ENCODE measurements at regions not wholly inside any gene's neighbourhood (a gene's known extent, or its start where the extent isn't known, plus 50 kb on each side); places are given as distances from the start of the nearest gene placed in this dataset.

DNA sequence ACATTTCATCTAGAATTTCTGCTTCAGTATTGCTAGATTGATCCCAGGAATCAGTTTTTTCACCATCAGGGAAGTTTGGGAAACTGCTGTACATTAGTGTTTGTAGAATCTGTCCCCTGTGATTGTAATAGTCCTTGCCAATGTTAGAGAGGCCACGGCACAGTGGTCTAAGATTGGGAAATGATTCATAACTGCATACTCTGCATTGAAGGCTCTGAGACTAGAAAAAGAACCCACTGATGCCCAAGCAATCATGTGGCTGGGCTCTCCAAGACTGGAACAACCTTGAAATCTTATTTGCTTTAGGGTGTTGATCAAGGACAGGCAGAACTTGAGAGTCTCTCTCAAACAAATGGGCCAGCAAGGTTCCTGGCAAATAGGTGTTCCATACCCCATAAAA lies 245.6 kb upstream of the LRTM1 start:
- TF ChIP-seq, protein P1, sequence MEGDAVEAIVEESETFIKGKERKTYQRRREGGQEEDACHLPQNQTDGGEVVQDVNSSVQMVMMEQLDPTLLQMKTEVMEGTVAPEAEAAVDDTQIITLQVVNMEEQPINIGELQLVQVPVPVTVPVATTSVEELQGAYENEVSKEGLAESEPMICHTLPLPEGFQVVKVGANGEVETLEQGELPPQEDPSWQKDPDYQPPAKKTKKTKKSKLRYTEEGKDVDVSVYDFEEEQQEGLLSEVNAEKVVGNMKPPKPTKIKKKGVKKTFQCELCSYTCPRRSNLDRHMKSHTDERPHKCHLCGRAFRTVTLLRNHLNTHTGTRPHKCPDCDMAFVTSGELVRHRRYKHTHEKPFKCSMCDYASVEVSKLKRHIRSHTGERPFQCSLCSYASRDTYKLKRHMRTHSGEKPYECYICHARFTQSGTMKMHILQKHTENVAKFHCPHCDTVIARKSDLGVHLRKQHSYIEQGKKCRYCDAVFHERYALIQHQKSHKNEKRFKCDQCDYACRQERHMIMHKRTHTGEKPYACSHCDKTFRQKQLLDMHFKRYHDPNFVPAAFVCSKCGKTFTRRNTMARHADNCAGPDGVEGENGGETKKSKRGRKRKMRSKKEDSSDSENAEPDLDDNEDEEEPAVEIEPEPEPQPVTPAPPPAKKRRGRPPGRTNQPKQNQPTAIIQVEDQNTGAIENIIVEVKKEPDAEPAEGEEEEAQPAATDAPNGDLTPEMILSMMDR (IDR thresholded peaks at IDR 0.05), result no peak
- TF ChIP-seq SP1 (CRISPR knock-in tag; conservative IDR thresholded peaks at IDR 0.05), result no peak
- TF ChIP-seq, protein P2, sequence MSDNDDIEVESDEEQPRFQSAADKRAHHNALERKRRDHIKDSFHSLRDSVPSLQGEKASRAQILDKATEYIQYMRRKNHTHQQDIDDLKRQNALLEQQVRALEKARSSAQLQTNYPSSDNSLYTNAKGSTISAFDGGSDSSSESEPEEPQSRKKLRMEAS (CRISPR knock-in tag; IDR thresholded peaks at IDR 0.05), result no peak
- TF ChIP-seq, protein P3, sequence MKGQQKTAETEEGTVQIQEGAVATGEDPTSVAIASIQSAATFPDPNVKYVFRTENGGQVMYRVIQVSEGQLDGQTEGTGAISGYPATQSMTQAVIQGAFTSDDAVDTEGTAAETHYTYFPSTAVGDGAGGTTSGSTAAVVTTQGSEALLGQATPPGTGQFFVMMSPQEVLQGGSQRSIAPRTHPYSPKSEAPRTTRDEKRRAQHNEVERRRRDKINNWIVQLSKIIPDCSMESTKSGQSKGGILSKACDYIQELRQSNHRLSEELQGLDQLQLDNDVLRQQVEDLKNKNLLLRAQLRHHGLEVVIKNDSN (CRISPR knock-in tag; IDR thresholded peaks at IDR 0.05), result no peak
- no peak for TF ChIP-seq RELA (CRISPR knock-in tag; IDR thresholded peaks at IDR 0.05; ENCODE audit: borderline replicate concordance)
- TF ChIP-seq, protein P4, sequence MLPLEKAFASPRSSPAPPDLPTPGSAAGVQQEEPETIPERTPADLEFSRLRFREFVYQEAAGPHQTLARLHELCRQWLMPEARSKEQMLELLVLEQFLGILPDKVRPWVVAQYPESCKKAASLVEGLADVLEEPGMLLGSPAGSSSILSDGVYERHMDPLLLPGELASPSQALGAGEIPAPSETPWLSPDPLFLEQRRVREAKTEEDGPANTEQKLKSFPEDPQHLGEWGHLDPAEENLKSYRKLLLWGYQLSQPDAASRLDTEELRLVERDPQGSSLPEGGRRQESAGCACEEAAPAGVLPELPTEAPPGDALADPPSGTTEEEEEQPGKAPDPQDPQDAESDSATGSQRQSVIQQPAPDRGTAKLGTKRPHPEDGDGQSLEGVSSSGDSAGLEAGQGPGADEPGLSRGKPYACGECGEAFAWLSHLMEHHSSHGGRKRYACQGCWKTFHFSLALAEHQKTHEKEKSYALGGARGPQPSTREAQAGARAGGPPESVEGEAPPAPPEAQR (CRISPR knock-in tag; IDR thresholded peaks at IDR 0.05), result no peak
- TF ChIP-seq, protein P5, sequence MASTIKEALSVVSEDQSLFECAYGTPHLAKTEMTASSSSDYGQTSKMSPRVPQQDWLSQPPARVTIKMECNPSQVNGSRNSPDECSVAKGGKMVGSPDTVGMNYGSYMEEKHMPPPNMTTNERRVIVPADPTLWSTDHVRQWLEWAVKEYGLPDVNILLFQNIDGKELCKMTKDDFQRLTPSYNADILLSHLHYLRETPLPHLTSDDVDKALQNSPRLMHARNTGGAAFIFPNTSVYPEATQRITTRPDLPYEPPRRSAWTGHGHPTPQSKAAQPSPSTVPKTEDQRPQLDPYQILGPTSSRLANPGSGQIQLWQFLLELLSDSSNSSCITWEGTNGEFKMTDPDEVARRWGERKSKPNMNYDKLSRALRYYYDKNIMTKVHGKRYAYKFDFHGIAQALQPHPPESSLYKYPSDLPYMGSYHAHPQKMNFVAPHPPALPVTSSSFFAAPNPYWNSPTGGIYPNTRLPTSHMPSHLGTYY (CRISPR knock-in tag; IDR thresholded peaks at IDR 0.05), result no peak
- TF ChIP-seq NFYB (CRISPR knock-in tag; conservative IDR thresholded peaks at IDR 0.05; ENCODE audit: low read depth), result no peak
- no peak for TF ChIP-seq ZNF396 (CRISPR knock-in tag; IDR thresholded peaks at IDR 0.05; ENCODE audit: borderline replicate concordance)
- TF ChIP-seq JUN (CRISPR knock-in tag; IDR thresholded peaks at IDR 0.05), result no peak
- TF ChIP-seq MXD4 (CRISPR knock-in tag; IDR thresholded peaks at IDR 0.05; ENCODE audit: borderline replicate concordance), result no peak
- TF ChIP-seq NR1H2 (CRISPR knock-in tag; IDR thresholded peaks at IDR 0.05), result no peak
- no peak for TF ChIP-seq CREB1 (CRISPR knock-in tag; IDR thresholded peaks at IDR 0.05)
